ENCODE measurements at regions not wholly inside any gene's neighbourhood (a gene's known extent, or its start where the extent isn't known, plus 50 kb on each side); places are given as distances from the start of the nearest gene placed in this dataset.
"Not testable (repeated sequence)": the region's sequence is repeated elsewhere in the genome, so short reads cannot be mapped to it uniquely, and the experiment has no call there.

- no peak overlapping the region for H3K4me3 ChIP-seq
- no peak overlapping the region for H3K27ac ChIP-seq
- no peaks in the 10 kb centered on the region for H3K36me3 ChIP-seq (ENCODE audit: insufficient read depth, low read length)
- H3K9ac ChIP-seq (ENCODE audit: insufficient read length), result no peak overlapping the region
- TF ChIP-seq FOXP2 (optimal IDR thresholded peaks at IDR 0.05; ENCODE audit: control extremely low read depth, extremely low read length, insufficient read depth) (no peak), EZH2 (IDR thresholded peaks at IDR 0.05) (no peak), POLR2AphosphoS5 (IDR thresholded peaks at IDR 0.05; ENCODE audit: borderline replicate concordance, low read depth, low read length) (no peak)
- no peak for DNase-seq (ENCODE audit: low read depth, low spot score)
- no peaks in the 10 kb centered on the region for H3K9me3 ChIP-seq (ENCODE audit: low read depth, low read length)
These were observed 1660.3 kb upstream of the PCDH10 start for GRCh38 chr4:131488772-131489171.

- not testable (repeated sequence) for DNase-seq (ENCODE audit: low read depth, low spot score); H3K9ac ChIP-seq (ENCODE audit: insufficient read length); H3K36me3 ChIP-seq (ENCODE audit: insufficient read depth, low read length); H3K4me3 ChIP-seq; H3K9me3 ChIP-seq (ENCODE audit: low read depth, low read length); H3K27ac ChIP-seq
These were observed 1652.9 kb upstream of the PCDH10 start for GRCh38 chr4:131496211-131496610.

GRCh38 chr4:131499141-131499873 is 1649.8 kb upstream of the PCDH10 start:
- H3K9me3 ChIP-seq (ENCODE audit: low read depth, low read length), result no peaks in the 10 kb centered on the region
- H3K4me3 ChIP-seq, result no peak overlapping the region
- no peak for DNase-seq (ENCODE audit: low read depth, low spot score)
- no peak overlapping the region for H3K9ac ChIP-seq (ENCODE audit: insufficient read length)
- no peaks in the 10 kb centered on the region for H3K36me3 ChIP-seq (ENCODE audit: insufficient read depth, low read length)
- TF ChIP-seq FOXP2 (optimal IDR thresholded peaks at IDR 0.05; ENCODE audit: control extremely low read depth, extremely low read length, insufficient read depth) (no peak), POLR2AphosphoS5 (IDR thresholded peaks at IDR 0.05; ENCODE audit: borderline replicate concordance, low read depth, low read length) (no peak), EZH2 (IDR thresholded peaks at IDR 0.05) (no peak)
- no peak overlapping the region for H3K27ac ChIP-seq

GRCh38 chr4:131509521-131509920 is 1639.6 kb upstream of the PCDH10 start:
- no peak for DNase-seq (ENCODE audit: low read depth, low spot score)
- TF ChIP-seq POLR2AphosphoS5 (IDR thresholded peaks at IDR 0.05; ENCODE audit: borderline replicate concordance, low read depth, low read length) (no peak), EZH2 (IDR thresholded peaks at IDR 0.05) (no peak), FOXP2 (optimal IDR thresholded peaks at IDR 0.05; ENCODE audit: control extremely low read depth, extremely low read length, insufficient read depth) (no peak)
- H3K9me3 ChIP-seq (ENCODE audit: low read depth, low read length), result no peaks in the 10 kb centered on the region
- no peak overlapping the region for H3K4me3 ChIP-seq
- H3K9ac ChIP-seq (ENCODE audit: insufficient read length), result no peak overlapping the region
- no peak overlapping the region for H3K27ac ChIP-seq
- no peaks in the 10 kb centered on the region for H3K36me3 ChIP-seq (ENCODE audit: insufficient read depth, low read length)

- Histone ChIP-seq H3K9me3 (ENCODE audit: low read depth, low read length) (no peaks in the 10 kb centered on the region), H3K27ac (no peak overlapping the region), H3K4me3 (no peak overlapping the region), H3K36me3 (ENCODE audit: insufficient read depth, low read length) (no peaks in the 10 kb centered on the region), H3K9ac (ENCODE audit: insufficient read length) (no peak overlapping the region)
- no peak for DNase-seq (ENCODE audit: low read depth, low spot score)
- TF ChIP-seq POLR2AphosphoS5 (IDR thresholded peaks at IDR 0.05; ENCODE audit: borderline replicate concordance, low read depth, low read length) (no peak), EZH2 (IDR thresholded peaks at IDR 0.05) (no peak), FOXP2 (optimal IDR thresholded peaks at IDR 0.05; ENCODE audit: control extremely low read depth, extremely low read length, insufficient read depth) (no peak)
These were observed 1622.4 kb upstream of the PCDH10 start for GRCh38 chr4:131526686-131527085.

- H3K4me3 ChIP-seq, result no peak overlapping the region
- DNase-seq (ENCODE audit: low read depth, low spot score), result no peak
- no peak for TF ChIP-seq POLR2AphosphoS5 (IDR thresholded peaks at IDR 0.05; ENCODE audit: borderline replicate concordance, low read depth, low read length)
- no peak for TF ChIP-seq FOXP2 (optimal IDR thresholded peaks at IDR 0.05; ENCODE audit: control extremely low read depth, extremely low read length, insufficient read depth)
- no peak for TF ChIP-seq EZH2 (IDR thresholded peaks at IDR 0.05)
- no peaks in the 10 kb centered on the region for H3K9me3 ChIP-seq (ENCODE audit: low read depth, low read length)
- no peaks in the 10 kb centered on the region for H3K36me3 ChIP-seq (ENCODE audit: insufficient read depth, low read length)
- no peak overlapping the region for H3K9ac ChIP-seq (ENCODE audit: insufficient read length)
- H3K27ac ChIP-seq, result no peak overlapping the region
These were observed 1618.0 kb upstream of the PCDH10 start for GRCh38 chr4:131531087-131531486.

GRCh38 chr4:131534944-131535645 is 1614.0 kb upstream of the PCDH10 start:
- H3K27ac ChIP-seq, result no peak overlapping the region
- H3K36me3 ChIP-seq (ENCODE audit: insufficient read depth, low read length), result no peaks in the 10 kb centered on the region
- no peaks in the 10 kb centered on the region for H3K9me3 ChIP-seq (ENCODE audit: low read depth, low read length)
- no peak overlapping the region for H3K4me3 ChIP-seq
- TF ChIP-seq POLR2AphosphoS5 (IDR thresholded peaks at IDR 0.05; ENCODE audit: borderline replicate concordance, low read depth, low read length), result no peak
- no peak for TF ChIP-seq FOXP2 (optimal IDR thresholded peaks at IDR 0.05; ENCODE audit: control extremely low read depth, extremely low read length, insufficient read depth)
- no peak for TF ChIP-seq EZH2 (IDR thresholded peaks at IDR 0.05)
- no peak overlapping the region for H3K9ac ChIP-seq (ENCODE audit: insufficient read length)
- DNase-seq (ENCODE audit: low read depth, low spot score), result no peak

GRCh38 chr4:131540256-131540655 is 1608.8 kb upstream of the PCDH10 start:
- H3K27ac ChIP-seq, result no peak overlapping the region

More at GRCh38 chr4:131540256-131540655, 1608.8 kb upstream of the PCDH10 start:
- TF ChIP-seq POLR2AphosphoS5 (IDR thresholded peaks at IDR 0.05; ENCODE audit: borderline replicate concordance, low read depth, low read length), result no peak
- no peak for TF ChIP-seq EZH2 (IDR thresholded peaks at IDR 0.05)
- TF ChIP-seq FOXP2 (optimal IDR thresholded peaks at IDR 0.05; ENCODE audit: control extremely low read depth, extremely low read length, insufficient read depth), result no peak
- Histone ChIP-seq H3K36me3 (ENCODE audit: insufficient read depth, low read length) (no peaks in the 10 kb centered on the region), H3K4me3 (no peak overlapping the region), H3K9ac (ENCODE audit: insufficient read length) (no peak overlapping the region), H3K9me3 (ENCODE audit: low read depth, low read length) (no peaks in the 10 kb centered on the region)
- no peak for DNase-seq (ENCODE audit: low read depth, low spot score)

Measured in SK-N-MC (cell line).